Skin of body (tissue), 1 donor: ENCODE measurements at regions not wholly inside any gene's neighbourhood (a gene's known extent, or its start where the extent isn't known, plus 50 kb on each side); places are given as distances from the start of the nearest gene placed in this dataset.

Experiments used
- DNase-seq: peaks from one replicate; lab custom pipeline; 2025; lab: John Stamatoyannopoulos, UW

DNA sequence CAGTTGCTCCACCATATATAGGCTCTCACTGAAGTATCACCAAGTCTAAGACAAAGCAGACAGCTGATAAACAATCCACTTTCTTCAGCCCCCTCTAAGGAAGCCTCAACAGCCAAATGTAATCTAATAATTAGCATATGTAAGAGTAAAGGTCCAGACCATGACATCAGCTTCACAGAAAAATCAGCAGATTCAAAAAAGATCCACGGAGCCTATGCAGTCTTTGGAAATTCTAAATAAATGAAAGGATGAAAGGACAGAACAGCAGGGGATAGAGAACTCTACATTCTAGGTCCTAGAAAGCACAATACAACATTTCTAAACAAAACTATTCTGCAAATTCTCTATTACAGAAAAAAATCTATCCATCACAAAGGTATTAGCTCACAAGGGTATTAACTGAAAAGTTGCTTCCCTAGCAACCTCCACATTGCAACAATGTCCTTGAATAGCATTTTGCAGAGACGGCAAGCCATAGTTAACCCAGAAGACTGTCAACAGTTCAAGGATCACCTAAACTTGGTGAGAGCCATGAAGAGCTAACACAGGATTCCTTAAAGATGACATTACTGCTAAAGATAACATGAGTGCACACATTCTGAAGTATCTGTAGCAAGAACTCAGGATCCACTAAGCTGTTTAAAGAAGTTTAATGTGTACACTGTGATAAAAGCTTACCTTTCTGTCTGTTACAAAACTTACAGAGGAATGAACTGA is 74.3 kb downstream of the SIPA1L2 start:
- DNase-seq: peak; percentile 7

DNA sequence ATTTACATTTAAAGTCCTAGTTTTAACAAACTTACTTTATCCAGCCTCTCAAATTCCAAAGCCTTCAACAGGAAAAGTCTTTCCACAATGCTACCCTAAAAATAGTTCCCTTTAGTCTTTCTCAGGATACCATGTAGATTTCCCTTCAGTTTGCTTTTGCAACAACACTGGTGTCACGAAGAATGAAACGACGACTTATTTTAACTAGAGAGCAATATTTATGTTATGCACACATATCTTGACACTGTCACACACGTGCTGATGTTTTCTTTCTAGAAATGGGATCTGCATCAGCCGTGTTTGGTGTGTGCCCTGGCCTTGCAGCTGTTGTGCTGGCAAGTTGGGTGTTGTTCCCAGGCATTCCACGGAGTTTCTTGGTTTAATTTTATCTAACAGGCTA is 75.5 kb downstream of the SIPA1L2 start:
- no peak for DNase-seq

DNA sequence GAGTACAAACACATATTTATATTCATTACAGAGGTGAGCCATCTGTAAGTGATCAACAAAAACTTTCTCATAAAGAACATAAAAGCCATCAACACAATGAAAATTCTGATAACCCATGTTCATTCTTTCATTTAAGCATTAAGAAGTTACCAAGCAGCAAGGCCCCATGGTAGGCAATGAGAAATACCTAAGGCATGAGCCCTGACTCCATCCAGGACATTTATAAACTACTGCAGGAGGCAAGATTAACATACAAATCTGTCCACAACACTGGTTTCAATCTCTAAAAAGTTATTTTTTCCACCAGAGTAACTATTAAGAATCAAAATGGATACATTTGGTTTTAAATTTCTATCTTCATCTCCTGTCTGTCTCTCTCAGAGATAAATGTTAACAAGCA is 76.1 kb downstream of the SIPA1L2 start:
- no peak for DNase-seq

DNA sequence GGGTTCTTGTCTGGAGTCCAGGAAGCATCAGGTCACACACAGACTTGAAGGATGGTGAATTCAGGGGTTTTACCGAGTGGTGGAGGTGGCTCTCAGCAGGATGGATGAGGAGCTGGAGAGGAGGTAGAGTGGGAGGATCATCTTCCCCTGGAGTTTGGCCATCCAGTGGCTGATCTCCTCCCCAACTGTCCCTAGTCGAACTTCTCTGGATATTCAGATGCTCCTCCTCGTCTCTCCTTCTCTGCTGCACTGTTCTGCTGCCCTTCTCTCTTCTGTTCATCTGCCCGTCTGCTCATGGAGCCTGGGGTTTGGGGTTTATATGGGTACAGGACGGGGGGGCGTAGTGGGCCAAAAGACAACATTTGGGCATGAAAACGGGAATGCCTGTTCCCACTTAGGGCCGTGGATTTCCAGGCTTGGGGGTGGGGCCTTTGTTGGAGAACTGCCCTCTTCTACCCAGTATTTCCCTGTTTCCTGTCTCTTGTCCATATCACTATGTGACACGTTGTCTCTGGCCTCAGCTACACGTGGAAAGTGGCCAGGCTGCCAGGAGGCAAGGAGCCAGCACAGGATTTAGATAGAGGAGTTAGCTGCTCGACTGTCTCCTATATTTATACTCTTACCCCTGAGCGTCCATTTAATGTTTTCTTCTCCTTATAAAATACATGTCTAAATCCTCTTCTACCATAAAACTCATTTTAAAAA is 76.7 kb downstream of the SIPA1L2 start:
- DNase-seq: no peak

DNA sequence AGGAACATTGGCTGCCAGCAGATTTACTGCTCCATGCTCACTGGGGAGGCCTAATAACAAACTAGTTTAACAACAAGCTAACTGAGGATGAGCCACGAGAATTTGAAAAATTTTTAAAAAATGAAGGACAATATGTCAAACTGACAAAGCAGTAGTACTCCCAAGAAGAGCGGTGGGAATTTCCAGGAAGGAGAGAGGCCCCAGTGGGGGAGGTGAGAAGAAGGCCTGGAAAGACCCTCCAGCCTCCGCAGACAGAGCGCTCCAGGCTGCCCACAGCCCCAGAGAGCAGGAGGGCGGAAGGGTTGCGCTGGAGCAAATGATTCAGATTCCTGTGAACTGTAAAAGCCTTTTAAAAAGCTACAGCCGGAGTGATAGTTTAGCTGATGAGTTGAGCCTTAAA is 78.5 kb downstream of the SIPA1L2 start:
- DNase-seq: no peak

DNA sequence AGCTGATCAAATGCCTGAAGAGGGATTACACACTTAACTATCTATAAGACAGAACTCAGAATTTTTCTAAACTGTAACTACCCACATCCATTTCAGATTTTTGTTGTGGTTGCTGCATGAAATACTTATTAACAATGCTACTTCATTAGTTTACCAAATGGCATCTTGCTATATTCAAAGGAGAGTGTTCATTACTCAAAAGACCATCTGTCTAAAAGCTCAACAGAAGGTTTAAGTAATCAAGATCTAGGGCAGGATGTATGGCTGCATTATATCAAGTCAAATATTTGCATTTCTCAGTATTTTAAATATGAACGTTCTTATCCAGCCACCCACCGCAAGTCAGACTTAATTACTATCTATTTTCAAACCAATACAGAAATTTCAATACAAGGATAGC is 79.9 kb downstream of the SIPA1L2 start:
- DNase-seq: no peak

DNA sequence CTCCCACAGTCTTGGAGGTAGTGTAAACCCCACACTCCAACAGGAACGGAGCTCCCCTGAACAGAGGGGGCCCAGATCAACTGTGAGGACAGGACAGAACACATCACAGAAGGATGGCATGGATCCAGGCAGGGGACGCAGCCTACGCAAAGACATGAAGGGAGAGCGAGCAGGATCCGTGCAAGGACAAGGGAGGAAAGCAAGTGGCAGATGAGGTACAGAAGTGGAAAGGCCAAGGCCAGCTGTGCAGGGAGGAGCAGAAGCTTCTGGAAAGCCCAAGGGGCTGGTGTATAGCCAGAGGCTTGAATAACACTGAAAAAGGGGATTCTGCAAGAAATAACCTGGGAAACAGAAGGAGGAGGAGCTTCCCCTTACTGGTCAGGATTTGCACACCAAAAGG is 81.2 kb downstream of the SIPA1L2 start:
- DNase-seq: no peak

DNA sequence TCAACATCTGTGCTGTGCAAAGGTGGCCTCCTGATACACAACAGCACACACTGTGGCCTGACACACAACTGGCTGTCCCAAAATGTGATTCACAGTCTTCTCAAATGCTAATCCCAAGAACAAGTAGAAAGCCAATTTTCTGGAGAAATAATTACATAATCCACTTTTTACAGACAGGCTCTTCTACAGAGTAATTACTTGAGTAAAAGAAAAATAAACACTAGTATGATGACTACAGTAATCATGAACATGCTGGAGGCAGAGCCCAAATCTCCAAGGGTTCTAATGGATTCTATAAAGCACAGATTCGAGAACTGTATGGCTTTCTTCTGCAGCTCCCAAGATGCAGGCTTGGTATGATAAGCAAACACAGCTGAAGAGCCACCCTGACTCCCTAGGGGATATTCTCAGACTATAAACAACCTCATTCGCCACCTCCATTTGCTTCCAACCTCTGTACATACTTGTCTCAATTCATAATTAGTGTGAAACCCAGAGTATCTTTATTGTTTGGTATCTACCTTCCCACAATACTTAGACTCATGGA is 81.9 kb downstream of the SIPA1L2 start:
- no peak for DNase-seq

DNA sequence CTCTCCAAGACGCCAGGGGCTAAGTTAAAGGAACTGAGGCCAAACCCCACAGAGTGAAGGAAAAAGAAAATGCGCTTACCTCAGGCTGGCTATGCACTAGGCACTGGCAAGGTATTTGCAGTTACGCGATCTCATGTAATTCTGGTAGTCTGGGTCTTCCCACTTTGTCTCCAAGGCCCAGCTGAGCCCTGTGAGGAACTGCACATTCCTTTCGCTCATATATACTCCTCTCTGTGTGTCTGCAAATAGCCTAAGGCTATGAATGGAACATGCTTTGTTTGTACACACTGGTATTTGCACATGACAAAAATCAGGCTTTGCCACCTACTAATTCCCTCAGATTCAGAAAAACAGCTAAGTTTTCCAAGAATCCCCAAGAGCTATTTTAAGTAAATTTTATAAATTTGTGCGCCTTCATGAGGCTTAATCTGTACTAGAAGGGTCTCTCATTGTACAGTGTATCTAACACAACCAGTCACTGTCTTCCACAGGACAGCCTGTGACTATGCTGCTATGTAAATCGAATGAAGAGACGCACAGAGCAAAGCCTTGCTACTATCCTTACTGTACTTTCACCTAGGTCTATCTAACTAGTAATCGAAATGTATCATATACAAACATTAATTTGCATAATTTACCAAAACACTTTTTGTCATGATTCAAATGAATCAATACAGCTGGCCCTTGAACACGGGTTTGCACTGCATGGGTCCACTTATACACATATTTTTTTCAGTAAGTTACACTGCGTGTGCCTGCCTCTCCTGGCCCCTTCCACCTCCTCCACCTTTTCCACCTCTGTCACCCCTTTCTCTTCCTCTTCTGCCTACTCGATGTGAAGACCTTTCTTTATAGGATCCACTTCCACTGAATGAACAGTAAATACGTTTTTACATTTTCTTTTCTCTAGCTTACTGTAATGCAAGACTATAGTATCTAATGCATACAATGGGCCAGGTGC is 87.0 kb downstream of the SIPA1L2 start:
- no peak for DNase-seq

DNA sequence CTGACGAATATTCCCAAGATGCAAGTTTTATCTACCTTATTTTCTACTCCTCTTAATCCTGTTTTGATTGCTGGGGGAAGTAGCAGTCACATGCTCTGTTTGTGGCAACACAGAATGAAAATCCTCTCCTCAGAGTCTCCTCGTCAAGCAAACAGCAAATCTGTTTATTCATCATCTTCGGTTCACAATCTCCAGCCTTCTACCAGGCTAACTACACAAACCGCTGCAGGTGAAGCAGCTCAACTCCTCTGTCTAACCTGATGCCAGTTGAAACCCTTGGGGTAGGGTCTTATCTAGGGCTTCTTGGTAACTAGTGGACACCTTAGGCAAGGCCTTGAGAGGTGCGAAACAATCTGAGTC is 91.0 kb downstream of the SIPA1L2 start:
- no peak for DNase-seq

DNA sequence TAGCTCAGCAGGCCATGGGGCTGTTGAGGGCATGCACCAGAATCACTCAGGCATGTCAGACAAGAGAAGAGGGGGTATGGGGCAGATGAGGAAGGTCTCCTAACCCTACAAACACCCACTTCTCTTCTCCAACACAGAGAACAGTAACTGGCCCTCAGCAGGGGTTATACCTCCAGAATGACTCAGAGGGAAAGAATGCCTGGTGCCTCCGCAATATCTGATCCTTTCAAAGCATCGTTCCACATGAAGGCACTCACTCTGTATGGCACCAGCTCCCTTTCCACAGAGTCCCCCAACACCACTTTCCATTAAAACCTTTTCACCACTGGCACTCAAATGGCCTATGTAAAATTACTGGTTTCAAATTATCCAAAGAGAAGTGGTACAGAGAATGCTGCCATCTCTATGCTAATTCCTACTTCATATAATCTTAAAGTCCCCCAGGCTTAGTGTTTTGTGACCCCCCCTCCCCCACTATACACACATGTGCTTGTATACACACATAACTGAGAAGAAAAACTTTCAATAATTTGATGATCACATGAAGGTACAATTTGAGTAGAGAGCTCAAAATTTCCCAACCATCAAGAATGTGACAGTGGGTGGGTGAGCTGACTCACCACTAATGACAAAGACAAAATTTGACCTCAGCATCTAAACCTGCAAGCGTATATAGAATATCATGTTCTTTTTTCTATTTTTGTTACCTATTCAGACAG is 91.5 kb downstream of the SIPA1L2 start:
- no peak for DNase-seq

DNA sequence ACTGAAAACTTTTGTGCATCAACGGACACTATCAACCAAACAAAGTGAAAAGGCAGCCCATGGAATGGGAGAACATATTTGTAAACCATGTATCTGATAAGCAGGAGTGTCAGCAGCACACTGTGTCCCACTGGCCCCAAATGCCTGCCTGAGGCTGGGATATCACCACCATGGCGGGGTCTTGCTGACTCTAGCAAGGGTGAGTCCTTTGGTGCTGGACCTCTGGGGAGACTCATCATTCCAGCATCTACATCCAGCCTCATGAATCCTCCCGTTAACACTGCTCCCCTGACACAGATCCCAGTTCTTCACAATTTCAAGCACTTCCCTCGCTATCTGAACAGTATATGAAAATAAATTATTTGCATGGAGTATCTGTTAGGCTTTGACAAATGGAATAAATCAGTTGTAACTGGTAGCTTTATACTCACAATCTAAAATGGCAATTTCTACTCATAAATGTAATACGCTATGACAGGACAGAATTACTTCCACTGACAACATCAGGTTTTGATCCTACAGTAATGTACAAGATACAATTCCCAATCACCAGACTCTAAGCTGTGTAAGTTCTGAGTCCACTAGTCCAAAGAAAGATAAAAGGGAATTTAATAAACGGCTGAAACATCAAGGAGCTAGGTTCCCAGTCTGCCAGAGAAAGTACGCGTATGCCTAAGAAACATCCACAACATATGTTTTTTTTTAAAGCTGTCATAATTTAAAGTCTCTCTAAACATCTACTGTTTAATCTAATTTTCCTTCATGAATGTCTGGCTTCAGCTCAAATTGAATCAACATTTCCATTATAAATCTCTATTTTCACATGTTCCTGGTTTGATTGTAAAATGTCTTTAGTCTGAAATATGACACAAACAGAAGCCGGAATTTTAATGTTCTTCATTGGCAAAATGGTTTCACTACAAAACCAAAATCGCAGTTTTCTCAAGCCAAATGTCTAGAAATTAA is 95.1 kb downstream of the SIPA1L2 start:
- DNase-seq: peak; percentile 26

DNA sequence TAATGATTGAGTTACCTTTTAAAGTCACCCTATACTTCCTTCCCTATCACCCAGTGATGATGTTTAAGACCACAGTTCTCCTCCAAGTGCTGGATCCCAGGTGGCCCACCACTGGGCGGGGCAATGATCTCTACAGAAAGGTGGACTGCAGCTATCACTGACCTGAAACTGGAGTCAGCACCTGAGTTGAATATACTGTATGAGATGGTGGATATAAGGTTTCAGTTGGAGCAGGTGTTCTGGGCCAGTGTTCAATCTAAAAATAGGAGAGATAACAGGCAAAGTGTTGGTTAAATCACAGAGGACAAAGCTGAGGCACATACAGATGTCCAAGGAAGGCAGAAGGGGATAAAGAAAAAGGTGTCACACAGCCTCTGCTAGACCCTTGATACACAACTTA is 96.6 kb downstream of the SIPA1L2 start:
- DNase-seq: no peak

DNA sequence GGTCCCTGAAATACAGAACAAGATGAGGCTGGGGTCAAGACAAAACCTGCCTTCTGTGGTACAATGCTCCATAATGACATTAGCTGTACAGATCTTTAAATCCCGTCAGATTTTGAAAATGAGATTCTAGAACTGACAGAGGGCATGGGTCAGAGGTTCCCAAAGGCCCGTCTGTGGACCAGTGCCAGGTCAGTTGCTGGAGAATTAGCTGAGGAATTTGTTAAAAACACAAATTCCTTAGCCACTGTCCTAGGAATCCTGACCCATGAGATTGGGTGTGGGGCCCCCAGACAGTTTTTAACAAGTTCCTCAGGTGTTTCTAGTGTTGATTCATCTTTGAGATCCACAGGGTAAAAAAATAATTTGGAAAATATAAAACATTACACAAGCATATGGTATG is 97.0 kb downstream of the SIPA1L2 start:
- DNase-seq: no peak

DNA sequence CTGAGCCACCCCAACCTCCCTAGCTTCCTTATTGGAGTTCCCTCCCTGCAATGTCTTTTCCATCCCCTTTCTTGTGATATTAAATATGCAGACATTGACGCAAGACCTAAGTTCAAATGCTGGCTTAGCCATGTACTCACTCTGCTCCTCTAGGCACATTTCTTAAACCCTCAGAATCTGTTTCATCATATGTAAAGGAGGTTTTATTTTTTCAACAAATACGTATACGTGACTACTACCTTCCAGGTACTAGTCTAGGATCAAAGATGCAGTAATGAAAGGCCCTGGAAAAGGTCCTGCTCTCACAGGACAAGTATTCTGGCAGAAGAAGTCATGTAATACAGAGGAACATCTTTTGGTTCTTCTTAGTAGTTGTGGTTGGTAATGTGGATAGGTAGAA is 98.6 kb downstream of the SIPA1L2 start:
- no peak for DNase-seq

DNA sequence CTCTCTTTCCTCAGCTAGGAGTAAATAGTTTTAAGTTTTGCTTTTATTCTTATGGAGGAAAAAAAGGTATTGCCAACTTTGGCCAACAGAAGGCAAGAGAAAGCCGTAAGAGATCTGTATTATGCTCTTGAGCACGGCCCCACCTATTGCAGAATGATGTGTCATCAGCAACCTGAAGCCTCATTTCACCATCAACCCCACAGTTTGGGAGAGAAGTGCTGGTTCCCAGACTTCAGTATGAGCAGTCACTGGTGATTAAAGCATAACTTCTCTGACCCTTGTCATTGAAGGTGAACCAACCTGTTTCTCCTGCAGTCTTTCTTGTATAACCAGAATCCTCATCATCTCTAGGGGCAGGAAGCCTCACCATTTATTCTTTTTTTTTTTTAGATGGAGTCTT is 100.2 kb downstream of the SIPA1L2 start:
- no peak for DNase-seq

DNA sequence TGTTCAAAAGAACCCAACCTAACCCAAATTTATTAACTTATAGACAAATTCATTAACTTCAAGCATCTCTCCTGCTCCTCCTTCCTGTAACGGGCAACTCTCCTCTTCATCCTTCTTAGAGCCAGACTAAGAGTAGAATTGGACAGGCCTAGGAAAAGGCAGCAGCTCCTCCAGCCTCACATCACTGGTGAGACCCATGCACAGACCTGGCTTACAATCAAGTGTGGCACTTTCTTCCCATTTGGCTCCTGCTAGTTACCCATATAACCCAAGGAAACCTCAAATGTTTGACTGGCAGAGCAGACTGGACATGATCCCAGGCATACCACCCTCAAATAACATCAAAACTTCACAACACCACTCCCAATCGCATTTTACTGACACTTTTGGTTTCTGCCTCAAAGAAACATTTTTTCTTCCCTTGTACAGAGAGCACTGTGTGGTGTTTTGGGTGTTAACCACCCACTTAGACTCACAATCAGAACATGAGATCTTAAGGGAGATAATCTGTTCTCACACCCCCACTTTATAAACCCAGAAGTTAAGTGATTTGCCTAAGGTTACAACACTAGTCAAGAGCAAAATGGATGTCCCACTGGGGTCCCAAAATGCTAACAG is 101.4 kb downstream of the SIPA1L2 start:
- no peak for DNase-seq

DNA sequence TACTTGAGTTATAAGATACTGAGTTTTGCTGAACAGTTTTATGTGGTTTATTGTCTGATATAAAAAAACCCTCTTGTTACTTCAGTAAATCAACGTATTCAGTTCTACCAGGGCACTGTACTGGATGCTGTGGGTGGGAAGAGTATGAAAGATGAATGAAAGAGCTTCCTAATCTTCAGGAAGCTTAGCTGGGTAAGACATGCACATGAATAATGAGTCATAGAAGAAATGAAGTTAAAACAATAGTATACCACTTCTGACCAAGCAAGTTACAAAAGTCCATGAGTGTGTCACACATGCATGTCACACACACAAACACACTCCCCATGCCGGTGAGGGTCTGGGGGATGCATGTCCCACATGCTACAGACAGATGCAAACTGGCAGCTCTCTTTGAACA is 105.9 kb downstream of the SIPA1L2 start:
- DNase-seq: no peak

DNA sequence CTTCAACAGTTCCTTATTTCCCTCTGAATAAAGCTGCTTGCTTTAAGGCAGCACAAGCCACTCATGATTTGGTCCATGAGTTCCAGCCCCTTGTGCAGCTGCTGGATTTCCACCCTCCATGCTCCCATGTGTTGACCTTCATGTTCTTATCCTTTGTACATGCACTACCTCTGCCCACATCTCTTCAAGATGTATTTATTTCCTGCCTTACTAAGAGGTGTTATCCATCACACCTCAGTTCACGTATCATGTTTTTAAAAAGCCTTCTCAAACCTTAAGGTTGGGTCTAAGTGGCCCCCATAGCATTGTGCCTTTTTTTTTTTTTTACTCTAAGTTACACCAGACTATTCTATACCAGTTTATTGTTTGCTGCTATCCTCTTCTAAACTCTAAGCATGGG is 107.7 kb downstream of the SIPA1L2 start:
- no peak for DNase-seq

DNA sequence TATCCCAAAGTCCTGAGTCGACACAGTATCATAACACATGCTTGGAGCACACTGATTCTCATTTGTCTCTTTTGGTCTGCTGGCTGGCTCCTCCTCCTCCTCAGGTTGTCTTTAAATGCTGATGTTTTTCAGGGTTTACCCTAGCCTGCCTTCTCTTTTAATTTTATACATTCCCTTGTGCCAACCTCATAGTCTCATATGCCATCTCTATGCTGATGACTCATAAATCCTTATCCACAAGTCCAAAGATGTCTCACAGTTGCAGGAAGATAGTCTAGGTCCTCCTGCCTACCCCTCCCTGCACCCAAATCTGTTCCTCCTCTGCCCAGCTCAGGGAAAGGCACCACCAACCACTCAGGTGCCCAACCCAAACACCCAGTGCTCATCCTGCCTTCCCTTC is 108.3 kb downstream of the SIPA1L2 start:
- DNase-seq: no peak
